ENCODE measurements at regions not wholly inside any gene's neighbourhood (a gene's known extent, or its start where the extent isn't known, plus 50 kb on each side); places are given as distances from the start of the nearest gene placed in this dataset.
"Not testable (repeated sequence)": the region's sequence is repeated elsewhere in the genome, so short reads cannot be mapped to it uniquely, and the experiment has no call there.

GRCh38 chr2:131622874-131623273 lies 95.2 kb downstream of the CCDC74A start:
- H3K27ac Mint-ChIP-seq; DNase-seq; ATAC-seq; H3K4me3 Mint-ChIP-seq; POLR2A ChIA-PET; H3K9me3 Mint-ChIP-seq (ENCODE audit: insufficient read depth); H3K4me1 Mint-ChIP-seq (ENCODE audit: low read depth); CTCF ChIA-PET; H3K27me3 Mint-ChIP-seq (ENCODE audit: low read depth); H3K36me3 Mint-ChIP-seq (ENCODE audit: low read depth): not testable (repeated sequence)

GRCh38 chr2:131626011-131626410 lies 98.3 kb downstream of the CCDC74A start:
- H3K9me3 Mint-ChIP-seq (ENCODE audit: insufficient read depth); POLR2A ChIA-PET; ATAC-seq; CTCF ChIA-PET; H3K4me3 Mint-ChIP-seq; H3K36me3 Mint-ChIP-seq (ENCODE audit: low read depth); H3K27me3 Mint-ChIP-seq (ENCODE audit: low read depth); H3K27ac Mint-ChIP-seq; DNase-seq; H3K4me1 Mint-ChIP-seq (ENCODE audit: low read depth): not testable (repeated sequence)

- not testable (repeated sequence) for H3K4me3 Mint-ChIP-seq
Measured at GRCh38 chr2:131626565-131626964, 98.9 kb downstream of the CCDC74A start.

GRCh38 chr2:131627777-131628176 lies 100.1 kb downstream of the CCDC74A start:
- POLR2A ChIA-PET; ATAC-seq; H3K4me1 Mint-ChIP-seq (ENCODE audit: low read depth); H3K36me3 Mint-ChIP-seq (ENCODE audit: low read depth); DNase-seq; H3K27me3 Mint-ChIP-seq (ENCODE audit: low read depth); H3K4me3 Mint-ChIP-seq; H3K27ac Mint-ChIP-seq; H3K9me3 Mint-ChIP-seq (ENCODE audit: insufficient read depth); CTCF ChIA-PET: not testable (repeated sequence)

More at GRCh38 chr2:131626565-131626964, 98.9 kb downstream of the CCDC74A start:
- CTCF ChIA-PET; H3K9me3 Mint-ChIP-seq (ENCODE audit: insufficient read depth); H3K27me3 Mint-ChIP-seq (ENCODE audit: low read depth); H3K27ac Mint-ChIP-seq; H3K36me3 Mint-ChIP-seq (ENCODE audit: low read depth); ATAC-seq; POLR2A ChIA-PET; DNase-seq; H3K4me1 Mint-ChIP-seq (ENCODE audit: low read depth): not testable (repeated sequence)

GRCh38 chr2:131631648-131632047 lies 104.0 kb downstream of the CCDC74A start:
- H3K36me3 Mint-ChIP-seq (ENCODE audit: low read depth); CTCF ChIA-PET; POLR2A ChIA-PET; DNase-seq; H3K4me3 Mint-ChIP-seq; ATAC-seq; H3K4me1 Mint-ChIP-seq (ENCODE audit: low read depth); H3K27me3 Mint-ChIP-seq (ENCODE audit: low read depth); H3K9me3 Mint-ChIP-seq (ENCODE audit: insufficient read depth); H3K27ac Mint-ChIP-seq: not testable (repeated sequence)

GRCh38 chr2:131633405-131633804 lies 105.7 kb downstream of the CCDC74A start:
- ATAC-seq; POLR2A ChIA-PET; DNase-seq; H3K4me1 Mint-ChIP-seq (ENCODE audit: low read depth); CTCF ChIA-PET; H3K27ac Mint-ChIP-seq; H3K27me3 Mint-ChIP-seq (ENCODE audit: low read depth); H3K4me3 Mint-ChIP-seq; H3K9me3 Mint-ChIP-seq (ENCODE audit: insufficient read depth); H3K36me3 Mint-ChIP-seq (ENCODE audit: low read depth): not testable (repeated sequence)

GRCh38 chr2:131633827-131634695 lies 106.4 kb downstream of the CCDC74A start:
- H3K4me3 Mint-ChIP-seq; ATAC-seq; H3K27ac Mint-ChIP-seq; H3K27me3 Mint-ChIP-seq (ENCODE audit: low read depth); CTCF ChIA-PET; POLR2A ChIA-PET; DNase-seq; H3K4me1 Mint-ChIP-seq (ENCODE audit: low read depth); H3K36me3 Mint-ChIP-seq (ENCODE audit: low read depth); H3K9me3 Mint-ChIP-seq (ENCODE audit: insufficient read depth): not testable (repeated sequence)

GRCh38 chr2:131635611-131636010 lies 107.9 kb downstream of the CCDC74A start:
- ChIA-PET CTCF (no interaction called here), POLR2A (no interaction called here)
- H3K27ac Mint-ChIP-seq, result no peak overlapping the region
- H3K4me1 Mint-ChIP-seq (ENCODE audit: low read depth), result no peaks in the 10 kb centered on the region
- H3K9me3 Mint-ChIP-seq (ENCODE audit: insufficient read depth), result no peaks in the 10 kb centered on the region
- no peaks in the 10 kb centered on the region for H3K36me3 Mint-ChIP-seq (ENCODE audit: low read depth)
- peaks cover 6% of the 10 kb centered on the region for H3K27me3 Mint-ChIP-seq (ENCODE audit: low read depth)
- DNase-seq (no peak), ATAC-seq (no peak)
- H3K4me3 Mint-ChIP-seq, result no peak overlapping the region

GRCh38 chr2:131636704-131637308 lies 109.1 kb downstream of the CCDC74A start:
- DNase-seq; H3K4me1 Mint-ChIP-seq (ENCODE audit: low read depth); H3K9me3 Mint-ChIP-seq (ENCODE audit: insufficient read depth); H3K36me3 Mint-ChIP-seq (ENCODE audit: low read depth); H3K4me3 Mint-ChIP-seq; ATAC-seq; CTCF ChIA-PET; H3K27ac Mint-ChIP-seq: not testable (repeated sequence)
- peaks cover 12% of the 10 kb centered on the region for H3K27me3 Mint-ChIP-seq (ENCODE audit: low read depth)
- POLR2A ChIA-PET, result interaction anchor here (0.6 kb wide), 1 partner anchor 1426 kb away, joined by 3 read pairs; no protein-coding TSS in a partner anchor

GRCh38 chr2:131639001-131639620 lies 111.4 kb downstream of the CCDC74A start:
- DNase-seq; H3K36me3 Mint-ChIP-seq (ENCODE audit: low read depth); H3K4me3 Mint-ChIP-seq; ATAC-seq; CTCF ChIA-PET; POLR2A ChIA-PET; H3K9me3 Mint-ChIP-seq (ENCODE audit: insufficient read depth); H3K4me1 Mint-ChIP-seq (ENCODE audit: low read depth); H3K27ac Mint-ChIP-seq: not testable (repeated sequence)
- peaks cover 18% of the 10 kb centered on the region for H3K27me3 Mint-ChIP-seq (ENCODE audit: low read depth)

GRCh38 chr2:131641414-131642206 lies 113.9 kb downstream of the CCDC74A start:
- H3K4me1 Mint-ChIP-seq (ENCODE audit: low read depth), result no peaks in the 10 kb centered on the region
- H3K27ac Mint-ChIP-seq, result no peak overlapping the region
- H3K36me3 Mint-ChIP-seq (ENCODE audit: low read depth), result no peaks in the 10 kb centered on the region
- DNase-seq, result no peak
- no peak for ATAC-seq
- no peak overlapping the region for H3K4me3 Mint-ChIP-seq
- CTCF ChIA-PET, result no interaction called here
- POLR2A ChIA-PET, result no interaction called here
- no peaks in the 10 kb centered on the region for H3K9me3 Mint-ChIP-seq (ENCODE audit: insufficient read depth)
- H3K27me3 Mint-ChIP-seq (ENCODE audit: low read depth), result peaks cover 31% of the 10 kb centered on the region

- DNase-seq; H3K27ac Mint-ChIP-seq; H3K4me1 Mint-ChIP-seq (ENCODE audit: low read depth); H3K9me3 Mint-ChIP-seq (ENCODE audit: insufficient read depth); CTCF ChIA-PET; H3K4me3 Mint-ChIP-seq; POLR2A ChIA-PET; H3K36me3 Mint-ChIP-seq (ENCODE audit: low read depth); ATAC-seq: not testable (repeated sequence)
- peaks cover 39% of the 10 kb centered on the region for H3K27me3 Mint-ChIP-seq (ENCODE audit: low read depth)
Measured at GRCh38 chr2:131643180-131643579, 115.5 kb downstream of the CCDC74A start.

All from activated CD8-positive, alpha-beta T cell treated with anti-CD3 and anti-CD28 coated beads, Interleukin-2, amount 10 ng/mL, durations not matched to agents 7 days and 5 days (primary cell).